Esophagus muscularis mucosa (tissue), 4 donors: ENCODE measurements at regions not wholly inside any gene's neighbourhood (a gene's known extent, or its start where the extent isn't known, plus 50 kb on each side); places are given as distances from the start of the nearest gene placed in this dataset.

Source experiments
- DNase-seq: peaks from one replicate; pipeline ENCODE4 v3.0.0-alpha.2; 2017; ENCODE audit errors: extremely low spot score
- H3K27ac ChIP-seq, 4 donors: fragments of 200-600 bp; sonication (generic); replicated peaks in 1 of 4; 1 replicate in 3 of 4; 2 replicates in 1 of 4; pipeline ENCODE4 v1.5.1; 2016 to 2019; ENCODE audit warnings: mild to moderate bottlenecking in 1 of 4
- H3K27me3 ChIP-seq, 4 donors: fragments of 200-600 bp; sonication (generic); one replicate each; pipeline versions ENCODE4 v1.5.1 to v1.6.0; 2016 to 2019
- H3K36me3 ChIP-seq, 4 donors: fragments of 200-600 bp; sonication (generic); one replicate each; pipeline ENCODE4 v1.5.1; 2016 to 2019
- H3K4me1 ChIP-seq, 4 donors: fragments of 200-600 bp; sonication (generic); one replicate each; pipeline ENCODE4 v1.5.1; 2016 to 2019
- H3K4me3 ChIP-seq, 4 donors: fragments of 200-600 bp; sonication (generic); 1 replicate in 2 of 4; 2 replicates in 2 of 4; pipeline ENCODE4 v1.5.1; 2016 to 2019; ENCODE audit warnings: mild to moderate bottlenecking in 4 of 4, moderate library complexity in 1 of 4
- H3K9me3 ChIP-seq, 4 donors: fragments of 200-600 bp; sonication (generic); 1 replicate in 3 of 4; 2 replicates in 1 of 4; pipeline ENCODE4 v1.5.1; 2016 to 2019
- CTCF ChIP-seq, 3 experiments: fragments of 200-600 bp in 2 of 3; fragments of 450-650 bp in 1 of 3; sonication (generic) in 2 of 3; IDR thresholded peaks; one replicate each; pipeline ENCODE4 v1.5.1; 2017 to 2019; ENCODE audit warnings: antibody characterized with exemption in 3 of 3, mild to moderate bottlenecking in 2 of 3, moderate library complexity in 1 of 3
- EP300 ChIP-seq: sonication (generic); formaldehyde crosslinking; IDR thresholded peaks from one replicate; pipeline ENCODE4 v1.6.1; 2017; ENCODE audit warnings: antibody characterized with exemption
- POLR2A ChIP-seq: fragments of 450-650 bp; IDR thresholded peaks from one replicate; pipeline ENCODE4 v1.6.1; 2017; ENCODE audit warnings: antibody characterized with exemption, moderate library complexity, mild to moderate bottlenecking, low read depth
- POLR2AphosphoS5 ChIP-seq, 2 donors: sonication (generic); formaldehyde crosslinking; IDR thresholded peaks; one replicate each; pipeline ENCODE4 v1.6.1; 2017; ENCODE audit warnings: antibody characterized with exemption in 2 of 2
- WGBS: methylation state at CpG from one replicate; pipeline ENCODE4 v1.1.5; 2018; 5-methylcytosine and 5-hydroxymethylcytosine counted together
- intact Hi-C: fragments of 100-400 bp; cut with DNase I; formaldehyde crosslinking; loops from one replicate; pipeline ENCODE4 v1.15.1; 2023
- small RNA-seq, 3 donors: library from RNA; depleted of rRNA; stranded (forward); fragments of <200 nt; gene quantifications; one replicate each; pipeline ENCODE3, GENCODE V24; 2016

GRCh38 chr4:87745064-87745807, 54.1 kb upstream of the IBSP start:
- intact Hi-C loops, result no loop called here
- H3K4me3 ChIP-seq, result no peak overlapping the region
- TF ChIP-seq POLR2A (no peak), POLR2AphosphoS5 (IDR thresholded peaks at IDR 0.05) (no peak), EP300 (no peak), CTCF (IDR thresholded peaks at IDR 0.05) (no peak)
- 60% methylated on average over 3 of the region's 5 CpGs for WGBS
- no peak overlapping the region for H3K27ac ChIP-seq
- DNase-seq, result no peak
- no peaks in the 10 kb centered on the region for H3K9me3 ChIP-seq
- no peaks in the 10 kb centered on the region for H3K36me3 ChIP-seq
- H3K27me3 ChIP-seq, result no peaks in the 10 kb centered on the region
- no peaks in the 10 kb centered on the region for H3K4me1 ChIP-seq

GRCh38 chr4:87746001-87746400, 53.4 kb upstream of the IBSP start:
- no peak for TF ChIP-seq EP300
- no peak for TF ChIP-seq POLR2A
- TF ChIP-seq POLR2AphosphoS5 (IDR thresholded peaks at IDR 0.05), result no peak
- no peak for TF ChIP-seq CTCF (IDR thresholded peaks at IDR 0.05)
- no peaks in the 10 kb centered on the region for H3K27me3 ChIP-seq
- no peak overlapping the region for H3K27ac ChIP-seq
- H3K4me3 ChIP-seq, result no peak overlapping the region
- intact Hi-C loops, result no loop called here
- no peaks in the 10 kb centered on the region for H3K36me3 ChIP-seq
- H3K4me1 ChIP-seq, result no peaks in the 10 kb centered on the region
- H3K9me3 ChIP-seq, result no peaks in the 10 kb centered on the region
- 82% methylated on average over 3 of the region's 5 CpGs for WGBS
- no peak for DNase-seq

Small RNA genes lying in the stretch of these regions (small RNA-seq; reads per million reads assigned to genes)
- 0 reads per million in 3 donors for gene RF00019
